Transverse colon (tissue), 4 donors: ENCODE measurements at regions not wholly inside any gene's neighbourhood (a gene's known extent, or its start where the extent isn't known, plus 50 kb on each side); places are given as distances from the start of the nearest gene placed in this dataset.

ENCODE experiments used
- CTCF ChIP-seq, 5 experiments: fragments of 200-600 bp in 3 of 5; fragments of 450-650 bp in 2 of 5; sonication (generic) in 3 of 5; IDR thresholded peaks; 1 replicate in 2 of 5; 2 replicates in 3 of 5; pipeline ENCODE4 v1.5.1; 2016 to 2017; ENCODE audit warnings: antibody characterized with exemption in 5 of 5, inconsistent platforms in 3 of 5, mild to moderate bottlenecking in 2 of 5, moderate library complexity in 1 of 5
- POLR2AphosphoS5 ChIP-seq, 3 donors: sonication (generic); formaldehyde crosslinking; IDR thresholded peaks; one replicate each; pipeline ENCODE4 v1.6.1; 2016; ENCODE audit warnings: antibody characterized with exemption in 3 of 3

DNA sequence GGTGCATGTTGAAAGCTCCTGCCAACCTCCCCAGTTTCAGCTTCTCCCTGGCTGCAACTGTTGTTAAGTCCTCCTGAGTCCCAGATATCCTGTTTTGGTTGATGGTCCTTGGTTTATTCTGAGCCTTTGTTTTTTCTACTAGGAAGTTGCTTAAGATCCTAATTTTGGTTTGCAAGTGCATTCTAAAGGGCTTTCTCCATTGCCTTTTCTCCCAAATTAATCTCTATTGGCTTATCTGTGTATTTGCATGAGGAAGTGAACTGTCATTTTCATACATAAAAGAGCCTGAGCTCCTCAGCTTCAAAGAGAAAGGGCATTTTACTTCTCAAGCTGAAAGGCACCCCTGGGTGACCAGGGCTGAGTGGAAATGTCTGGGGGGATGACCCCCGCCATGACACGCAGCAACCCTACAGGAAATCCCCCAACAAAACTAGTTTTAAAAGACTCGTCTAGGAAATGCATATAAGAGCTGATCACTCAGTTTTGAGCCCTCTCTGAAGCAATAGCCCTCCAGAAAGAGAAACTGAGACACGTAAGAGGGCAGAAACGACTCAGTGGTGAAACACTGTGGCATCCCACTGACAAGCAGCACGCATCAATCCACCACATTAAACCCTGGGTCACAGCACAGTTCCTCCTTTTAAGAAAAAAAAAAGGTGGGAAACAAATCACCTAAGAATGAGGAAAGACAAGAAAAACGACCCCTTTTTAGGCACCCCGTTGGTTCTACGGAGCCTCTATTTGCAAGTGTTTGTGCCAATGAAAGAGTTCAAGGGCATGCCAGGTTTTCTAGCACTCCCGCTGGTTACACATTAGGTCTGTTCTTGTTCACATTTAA, 140.9 kb downstream of the THBS2 start:
- TF ChIP-seq CTCF (IDR thresholded peaks at IDR 0.05), result no peak
- no peak for TF ChIP-seq POLR2AphosphoS5 (IDR thresholded peaks at IDR 0.05)
